ENCODE measurements at regions not wholly inside any gene's neighbourhood (a gene's known extent, or its start where the extent isn't known, plus 50 kb on each side); places are given as distances from the start of the nearest gene placed in this dataset.

DNA sequence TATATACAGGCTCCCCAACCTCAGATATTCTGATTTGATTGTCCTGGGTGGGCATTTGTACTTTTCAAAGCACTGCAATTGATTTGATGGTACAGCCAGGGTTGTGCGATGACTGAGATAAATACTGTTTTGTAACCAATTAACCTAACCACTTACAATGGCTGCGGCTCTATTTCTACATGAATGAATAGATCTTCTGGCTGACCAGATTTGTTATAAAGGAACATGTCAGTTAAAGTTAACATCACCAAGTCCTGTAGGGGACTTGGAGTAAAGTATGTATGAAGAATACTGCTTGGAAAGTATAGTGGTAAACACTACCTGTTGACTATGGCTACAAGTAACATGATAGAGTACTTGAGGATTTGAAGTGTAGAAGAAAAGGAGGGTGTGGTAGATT is 369.2 kb upstream of the JAG1 start:
- TF ChIP-seq, protein P1, sequence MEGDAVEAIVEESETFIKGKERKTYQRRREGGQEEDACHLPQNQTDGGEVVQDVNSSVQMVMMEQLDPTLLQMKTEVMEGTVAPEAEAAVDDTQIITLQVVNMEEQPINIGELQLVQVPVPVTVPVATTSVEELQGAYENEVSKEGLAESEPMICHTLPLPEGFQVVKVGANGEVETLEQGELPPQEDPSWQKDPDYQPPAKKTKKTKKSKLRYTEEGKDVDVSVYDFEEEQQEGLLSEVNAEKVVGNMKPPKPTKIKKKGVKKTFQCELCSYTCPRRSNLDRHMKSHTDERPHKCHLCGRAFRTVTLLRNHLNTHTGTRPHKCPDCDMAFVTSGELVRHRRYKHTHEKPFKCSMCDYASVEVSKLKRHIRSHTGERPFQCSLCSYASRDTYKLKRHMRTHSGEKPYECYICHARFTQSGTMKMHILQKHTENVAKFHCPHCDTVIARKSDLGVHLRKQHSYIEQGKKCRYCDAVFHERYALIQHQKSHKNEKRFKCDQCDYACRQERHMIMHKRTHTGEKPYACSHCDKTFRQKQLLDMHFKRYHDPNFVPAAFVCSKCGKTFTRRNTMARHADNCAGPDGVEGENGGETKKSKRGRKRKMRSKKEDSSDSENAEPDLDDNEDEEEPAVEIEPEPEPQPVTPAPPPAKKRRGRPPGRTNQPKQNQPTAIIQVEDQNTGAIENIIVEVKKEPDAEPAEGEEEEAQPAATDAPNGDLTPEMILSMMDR (IDR thresholded peaks at IDR 0.05) = no peak
- no peak for TF ChIP-seq SIN3A (IDR thresholded peaks at IDR 0.05; ENCODE audit: borderline replicate concordance, insufficient read depth, low read depth, low read length)
- no peak for TF ChIP-seq POLR2AphosphoS5 (IDR thresholded peaks at IDR 0.05; ENCODE audit: low read depth, low read length)
- no peak for TF ChIP-seq TCF7L2 (IDR thresholded peaks at IDR 0.05; ENCODE audit: low read depth, low read length)

Data from Panc1 (cell line).